HCT116 (cell line): ENCODE measurements at regions not wholly inside any gene's neighbourhood (a gene's known extent, or its start where the extent isn't known, plus 50 kb on each side); places are given as distances from the start of the nearest gene placed in this dataset.

ENCODE experiments used
- ATAC-seq: fragments of 200-7000 bp; cut with Tn5 transposase; 2 replicates; pipeline ENCODE4 v1.9.1; 2020; ENCODE audit warnings: mild to moderate bottlenecking, moderate library complexity
- BruUV-seq: library from RNA; stranded (reverse); fragments of 400-500 nt; replicated peaks from 2 replicates; lab custom pipeline; 2021; lab: Mats Ljungman, UMichigan
- CTCF ChIA-PET: fragments of 300-600 bp; sonication (Branson Sonifier 250); formaldehyde crosslinking; loops from one replicate; lab custom pipeline; 2021; ENCODE audit warnings: antibody characterized with exemption; lab: Charles Lee
- POLR2A ChIA-PET: fragments of 300-600, 350-600 bp; sonication (Branson Sonifier 250); formaldehyde crosslinking; loops from one replicate; lab custom pipeline; 2021; ENCODE audit warnings: antibody characterized with exemption; lab: Charles Lee
- RAD21 ChIA-PET, 2 experiments: fragments of 300-600 bp; sonication (Branson Sonifier 250); formaldehyde crosslinking; loops; one replicate each; lab custom pipeline; 2023; ENCODE audit warnings: low total read pairs in 2 of 2; ENCODE audit not compliant: uncharacterized antibody in 2 of 2, unreplicated experiment in 2 of 2, low non-redundant PET in 1 of 2; lab: Charles Lee
- DNase-seq: peaks from one replicate; pipeline ENCODE4 v3.0.0-alpha.2; 2010; ENCODE audit warnings: low read depth, low spot score
- H2AFZ ChIP-seq: fragments of 200-600 bp; shearing (Covaris generic), sonication (generic); 2 replicates; pipeline ENCODE4 v1.6.1; 2017; ENCODE audit warnings: low read depth, mixed run types, mixed read lengths, antibody characterized with exemption, low read length; ENCODE audit not compliant: poor library complexity, severe bottlenecking
- H3K27ac ChIP-seq: 2 replicates; pipeline ENCODE4 v1.5.1; 2012; ENCODE audit warnings: low read depth, low read length
- H3K27me3 ChIP-seq: fragments of 200-600 bp; sonication (generic); 2 replicates; pipeline ENCODE4 v1.6.1; 2016; ENCODE audit warnings: mixed run types, low read length, mixed read lengths; ENCODE audit not compliant: insufficient read depth
- H3K36me3 ChIP-seq, 2 experiments: fragments of 200-500 bp in 1 of 2; fragments of 200-600 bp in 1 of 2; sonication (Bioruptor generic) in 1 of 2; sonication (generic) in 1 of 2; 2 replicates each; pipeline versions ENCODE4 v1.5.1 to v1.6.1; 2014 to 2016; ENCODE audit warnings: low read length in 2 of 2, inconsistent platforms in 1 of 2, mixed read lengths in 1 of 2, mixed run types in 1 of 2; ENCODE audit not compliant: insufficient read depth in 2 of 2, control insufficient read depth in 1 of 2
- H3K4me1 ChIP-seq, 2 experiments: fragments of 200-600 bp in 1 of 2; sonication (generic) in 1 of 2; 2 replicates each; pipeline versions ENCODE4 v1.5.1 to v1.6.1; 2012 to 2017; ENCODE audit warnings: low read length in 2 of 2, inconsistent platforms in 1 of 2, mild to moderate bottlenecking in 1 of 2, mixed read lengths in 1 of 2, mixed run types in 1 of 2, moderate library complexity in 1 of 2; ENCODE audit not compliant: insufficient read depth in 2 of 2, control insufficient read depth in 1 of 2
- H3K4me2 ChIP-seq: fragments of 200-600 bp; sonication (generic); 2 replicates; pipeline ENCODE4 v1.6.1; 2017; ENCODE audit warnings: mixed run types, low read length, mixed read lengths
- H3K4me3 ChIP-seq, 2 experiments: fragments of 200-600 bp in 1 of 2; sonication (generic) in 1 of 2; replicated peaks in 1 of 2; 2 replicates each; pipeline ENCODE4 v1.5.1; 2011 to 2016; ENCODE audit warnings: low read length in 2 of 2, control low read depth in 1 of 2, low read depth in 1 of 2, mild to moderate bottlenecking in 1 of 2, mixed read lengths in 1 of 2, mixed run types in 1 of 2
- H3K79me2 ChIP-seq: fragments of 200-600 bp; sonication (generic); 2 replicates; pipeline ENCODE4 v1.6.1; 2017; ENCODE audit warnings: mild to moderate bottlenecking, mixed run types, low read length, moderate library complexity, mixed read lengths; ENCODE audit not compliant: insufficient read depth
- H3K9ac ChIP-seq: fragments of 200-600 bp; sonication (generic); 2 replicates; pipeline ENCODE4 v1.6.1; 2016; ENCODE audit warnings: low read length, mixed read lengths
- H3K9me2 ChIP-seq: fragments of 200-600 bp; sonication (generic), shearing (Covaris generic); 2 replicates; pipeline ENCODE4 v1.6.1; 2017; ENCODE audit warnings: mixed run types, mild to moderate bottlenecking, moderate library complexity; ENCODE audit not compliant: insufficient read depth
- H3K9me3 ChIP-seq, 2 experiments: fragments of 200-500 bp in 1 of 2; fragments of 200-600 bp in 1 of 2; sonication (Bioruptor generic) in 1 of 2; sonication (generic) in 1 of 2; 2 replicates each; pipeline ENCODE4 v1.6.1; 2014 to 2017; ENCODE audit warnings: low read length in 2 of 2, mixed read lengths in 2 of 2, inconsistent platforms in 1 of 2, low read depth in 1 of 2, mild to moderate bottlenecking in 1 of 2, mixed run types in 1 of 2, moderate library complexity in 1 of 2; ENCODE audit not compliant: control insufficient read depth in 1 of 2, insufficient read depth in 1 of 2
- H4K20me1 ChIP-seq: fragments of 200-600 bp; sonication (generic), shearing (Covaris generic); 2 replicates; pipeline ENCODE4 v1.6.1; 2017; ENCODE audit warnings: mixed run types, mild to moderate bottlenecking, moderate library complexity; ENCODE audit not compliant: insufficient read depth
- EZH2phosphoT487 ChIP-seq: fragments of 200-600 bp; IDR thresholded peaks from 2 replicates; pipeline ENCODE4 v1.6.1; 2018; ENCODE audit warnings: antibody characterized with exemption, borderline replicate concordance
- SRF ChIP-seq: IDR thresholded peaks from 2 replicates; pipeline ENCODE4 v1.6.1; 2012; ENCODE audit warnings: low read depth
- ZFX ChIP-seq: fragments of 450-650 bp; IDR thresholded peaks from 2 replicates; pipeline ENCODE4 v1.6.1; 2017
- ZNF274 ChIP-seq: fragments of 200-500 bp; sonication (Bioruptor generic); IDR thresholded peaks from 2 replicates; pipeline ENCODE4 v1.6.1; 2014; ENCODE audit warnings: mild to moderate bottlenecking, low read depth, low read length, inconsistent platforms
- intact Hi-C: fragments of 100-400 bp; cut with micrococcal nuclease; formaldehyde crosslinking; loops from 2 replicates; pipeline ENCODE4 v1.10.0; 2022
- TF ChIP-seq, protein P1 (sequence below), 3 experiments: fragments of 200-600 bp in 1 of 3; sonication (generic) in 1 of 3; IDR thresholded peaks in 2 of 3; conservative IDR thresholded peaks in 1 of 3; 2 replicates each; pipeline ENCODE4 v1.5.1; 2012 to 2017; ENCODE audit warnings: low read depth in 2 of 3, low read length in 2 of 3, antibody characterized with exemption in 1 of 3, borderline replicate concordance in 1 of 3, control low read depth in 1 of 3, mild to moderate bottlenecking in 1 of 3, mixed read lengths in 1 of 3, mixed run types in 1 of 3, moderate library complexity in 1 of 3; ENCODE audit not compliant: insufficient read depth in 1 of 3

DNA sequence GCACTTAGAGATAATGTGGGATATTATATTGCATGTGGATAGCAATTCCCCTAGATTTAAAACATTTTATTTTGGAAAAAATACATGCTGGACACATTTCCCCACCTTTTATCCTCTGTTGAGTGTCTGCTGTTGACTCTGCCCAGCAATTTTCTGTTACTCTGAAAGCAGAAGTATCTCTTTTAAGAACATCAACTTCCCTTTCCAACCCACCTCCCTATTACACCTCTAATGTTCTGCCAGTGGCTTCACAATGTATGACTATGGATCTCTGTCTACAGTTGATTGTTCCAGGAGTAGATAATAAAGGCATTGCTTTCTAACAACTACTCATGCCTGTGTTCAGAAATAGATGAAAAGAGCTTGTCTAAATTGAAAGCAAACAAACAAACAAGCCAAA lies 754.8 kb upstream of the SLITRK6 start:
- no peaks in the 10 kb centered on the region; the same call in 1 of the 2 replicates for H4K20me1 ChIP-seq
- H3K9ac ChIP-seq, result no peak overlapping the region
- RAD21 ChIA-PET, result no interaction called here
- no peak for TF ChIP-seq ZFX
- no peaks in the 10 kb centered on the region for H3K36me3 ChIP-seq
- H3K4me3 ChIP-seq, result no peak overlapping the region
- no peaks in the 10 kb centered on the region for H3K79me2 ChIP-seq
- no peak for DNase-seq
- H3K4me2 ChIP-seq, result no peak overlapping the region
- ATAC-seq, result no peak
- peaks cover 0 to 3% of the 10 kb centered on the region in 2 experiments; a peak in 1 of 4 replicates for H3K9me3 ChIP-seq
- no TSS peak for BruUV-seq
- POLR2A ChIA-PET, result no interaction called here
- peak overlapping the region; percentile 78 for H2AFZ ChIP-seq
- H3K4me1 ChIP-seq, result no peaks in the 10 kb centered on the region
- H3K27me3 ChIP-seq, result no peaks in the 10 kb centered on the region
- H3K27ac ChIP-seq, result no peak overlapping the region
- intact Hi-C loops, result no loop called here
- CTCF ChIA-PET, result no interaction called here
- no peaks in the 10 kb centered on the region for H3K9me2 ChIP-seq

DNA sequence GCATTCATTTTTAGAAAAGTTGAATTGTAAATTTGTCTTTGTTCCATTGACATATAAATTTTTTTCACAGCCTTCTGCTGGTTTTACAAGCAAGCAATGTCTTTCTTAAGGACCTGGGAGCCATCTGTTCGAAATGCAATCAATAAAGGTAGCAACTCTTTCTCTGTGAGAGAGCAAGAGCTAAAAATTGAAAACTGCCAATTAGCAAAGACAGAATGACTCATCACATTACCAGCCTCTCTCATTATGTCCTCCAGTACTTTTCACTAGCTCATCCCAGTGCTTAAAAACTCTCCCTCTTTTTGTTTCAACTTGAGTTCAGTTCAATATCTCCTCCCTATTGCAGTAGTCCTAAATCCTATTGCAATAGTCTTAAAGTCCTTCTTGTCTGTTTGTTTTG lies 760.7 kb upstream of the SLITRK6 start:
- ChIA-PET RAD21 (no interaction called here), POLR2A (no interaction called here), CTCF (no interaction called here)
- Histone ChIP-seq H3K9me2 (no peaks in the 10 kb centered on the region), H3K79me2 (no peaks in the 10 kb centered on the region), H3K9ac (no peak overlapping the region), H2AFZ (no peak overlapping the region), H3K36me3 (no peaks in the 10 kb centered on the region), H3K4me2 (no peak overlapping the region), H3K27me3 (no peaks in the 10 kb centered on the region), H4K20me1 (no peaks in the 10 kb centered on the region; the same call in 1 of the 2 replicates), H3K27ac (no peak overlapping the region), H3K4me3 (no peak overlapping the region), H3K9me3 (peaks cover 0 to 3% of the 10 kb centered on the region in 2 experiments; a peak in 1 of 4 replicates), H3K4me1 (no peaks in the 10 kb centered on the region)
- BruUV-seq, result no TSS peak
- intact Hi-C loops, result no loop called here
- DNase-seq (no peak), ATAC-seq (no peak)
- TF ChIP-seq, protein P1, sequence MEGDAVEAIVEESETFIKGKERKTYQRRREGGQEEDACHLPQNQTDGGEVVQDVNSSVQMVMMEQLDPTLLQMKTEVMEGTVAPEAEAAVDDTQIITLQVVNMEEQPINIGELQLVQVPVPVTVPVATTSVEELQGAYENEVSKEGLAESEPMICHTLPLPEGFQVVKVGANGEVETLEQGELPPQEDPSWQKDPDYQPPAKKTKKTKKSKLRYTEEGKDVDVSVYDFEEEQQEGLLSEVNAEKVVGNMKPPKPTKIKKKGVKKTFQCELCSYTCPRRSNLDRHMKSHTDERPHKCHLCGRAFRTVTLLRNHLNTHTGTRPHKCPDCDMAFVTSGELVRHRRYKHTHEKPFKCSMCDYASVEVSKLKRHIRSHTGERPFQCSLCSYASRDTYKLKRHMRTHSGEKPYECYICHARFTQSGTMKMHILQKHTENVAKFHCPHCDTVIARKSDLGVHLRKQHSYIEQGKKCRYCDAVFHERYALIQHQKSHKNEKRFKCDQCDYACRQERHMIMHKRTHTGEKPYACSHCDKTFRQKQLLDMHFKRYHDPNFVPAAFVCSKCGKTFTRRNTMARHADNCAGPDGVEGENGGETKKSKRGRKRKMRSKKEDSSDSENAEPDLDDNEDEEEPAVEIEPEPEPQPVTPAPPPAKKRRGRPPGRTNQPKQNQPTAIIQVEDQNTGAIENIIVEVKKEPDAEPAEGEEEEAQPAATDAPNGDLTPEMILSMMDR (IDR thresholded peaks at IDR 0.05 in 2 of 3, conservative IDR thresholded peaks at IDR 0.05 in 1 of 3; ENCODE audit: borderline replicate concordance in 1 of 3, insufficient read depth in 1 of 3, low read depth in 2 of 3, low read length in 2 of 3), result no peak
- TF ChIP-seq ZNF274, result no peak
- no peak for TF ChIP-seq SRF
- TF ChIP-seq EZH2phosphoT487, result no peak
